Loucy (cell line): ENCODE measurements at regions not wholly inside any gene's neighbourhood (a gene's known extent, or its start where the extent isn't known, plus 50 kb on each side); places are given as distances from the start of the nearest gene placed in this dataset.

ENCODE experiments used
- H2AFZ ChIP-seq: fragments of 200-600 bp; sonication (generic); 2 replicates; pipeline ENCODE4 v1.6.0; 2016; ENCODE audit warnings: antibody characterized with exemption, mild to moderate bottlenecking, low read length, moderate library complexity
- H3F3A ChIP-seq: fragments of 200-600 bp; 2 replicates; pipeline ENCODE4 v1.6.0; 2016; ENCODE audit warnings: antibody characterized with exemption, low read depth, mild to moderate bottlenecking
- H3K27me3 ChIP-seq: fragments of 200-600 bp; sonication (generic); 2 replicates; pipeline ENCODE4 v1.6.1; 2014; ENCODE audit warnings: low read length, mild to moderate bottlenecking; ENCODE audit not compliant: insufficient read depth, poor library complexity, severe bottlenecking
- H3K36me3 ChIP-seq: fragments of 200-600 bp; sonication (generic); 2 replicates; pipeline ENCODE4 v1.6.1; 2016; ENCODE audit warnings: low read length; ENCODE audit not compliant: insufficient read depth
- H3K4me1 ChIP-seq: fragments of 200-600 bp; sonication (generic); 2 replicates; pipeline ENCODE4 v1.5.1; 2014; ENCODE audit warnings: low read length, mild to moderate bottlenecking; ENCODE audit not compliant: insufficient read depth, poor library complexity, severe bottlenecking
- H3K4me2 ChIP-seq: fragments of 200-600 bp; sonication (generic); 2 replicates; pipeline ENCODE4 v1.6.0; 2014; ENCODE audit warnings: antibody characterized with exemption, low read length, low read depth, mild to moderate bottlenecking; ENCODE audit not compliant: poor library complexity, severe bottlenecking
- H3K4me3 ChIP-seq: fragments of 200-600 bp; sonication (generic); 2 replicates; pipeline ENCODE4 v1.5.1; 2014; ENCODE audit warnings: low read length, mild to moderate bottlenecking, mixed read lengths; ENCODE audit not compliant: poor library complexity, severe bottlenecking
- H3K79me2 ChIP-seq: fragments of 200-600 bp; sonication (generic); 2 replicates; pipeline ENCODE4 v1.6.1; 2014; ENCODE audit warnings: low read length; ENCODE audit not compliant: insufficient read depth
- H3K9ac ChIP-seq: fragments of 200-600 bp; sonication (generic); 2 replicates; pipeline ENCODE4 v1.6.0; 2014; ENCODE audit warnings: mild to moderate bottlenecking, low read depth, low read length, moderate library complexity; ENCODE audit not compliant: poor library complexity, severe bottlenecking
- H3K9me2 ChIP-seq: fragments of 200-600 bp; sonication (generic); replicated peaks from 2 replicates; pipeline ENCODE4 v1.6.1; 2016; ENCODE audit warnings: low read depth, low read length, mixed read lengths
- H3K9me3 ChIP-seq: fragments of 200-600 bp; sonication (generic); 2 replicates; pipeline ENCODE4 v1.6.1; 2014; ENCODE audit warnings: mild to moderate bottlenecking, antibody characterized with exemption, low read length, low read depth; ENCODE audit not compliant: insufficient read depth
- H4K20me1 ChIP-seq: fragments of 200-600 bp; sonication (generic); 2 replicates; pipeline ENCODE4 v1.6.0; 2014; ENCODE audit warnings: antibody characterized with exemption, low read length, mild to moderate bottlenecking; ENCODE audit not compliant: insufficient read depth, poor library complexity, severe bottlenecking
- EZH2phosphoT487 ChIP-seq: fragments of 200-600 bp; IDR thresholded peaks from 2 replicates; pipeline ENCODE4 v1.6.1; 2018; ENCODE audit warnings: antibody characterized with exemption, mild to moderate bottlenecking, moderate library complexity, borderline replicate concordance
- TF ChIP-seq, protein P1 (sequence below): fragments of 200-600 bp; sonication (generic); conservative IDR thresholded peaks from 2 replicates; pipeline ENCODE4 v1.5.1; 2014; ENCODE audit warnings: mild to moderate bottlenecking, antibody characterized with exemption, low read length

- Histone ChIP-seq H3K9me3 (peaks cover 7% of the 10 kb centered on the region; the same call in 1 of the 2 replicates), H3K79me2 (no peaks in the 10 kb centered on the region), H3K4me2 (no peak overlapping the region), H2AFZ (no peak overlapping the region), H4K20me1 (no peaks in the 10 kb centered on the region), H3K27me3 (no peaks in the 10 kb centered on the region), H3F3A (no peaks in the 10 kb centered on the region), H3K9ac (no peak overlapping the region), H3K36me3 (no peaks in the 10 kb centered on the region), H3K9me2 (no peaks in the 10 kb centered on the region), H3K4me1 (no peaks in the 10 kb centered on the region), H3K4me3 (no peak overlapping the region)
- TF ChIP-seq EZH2phosphoT487 = no peak
- TF ChIP-seq, protein P1, sequence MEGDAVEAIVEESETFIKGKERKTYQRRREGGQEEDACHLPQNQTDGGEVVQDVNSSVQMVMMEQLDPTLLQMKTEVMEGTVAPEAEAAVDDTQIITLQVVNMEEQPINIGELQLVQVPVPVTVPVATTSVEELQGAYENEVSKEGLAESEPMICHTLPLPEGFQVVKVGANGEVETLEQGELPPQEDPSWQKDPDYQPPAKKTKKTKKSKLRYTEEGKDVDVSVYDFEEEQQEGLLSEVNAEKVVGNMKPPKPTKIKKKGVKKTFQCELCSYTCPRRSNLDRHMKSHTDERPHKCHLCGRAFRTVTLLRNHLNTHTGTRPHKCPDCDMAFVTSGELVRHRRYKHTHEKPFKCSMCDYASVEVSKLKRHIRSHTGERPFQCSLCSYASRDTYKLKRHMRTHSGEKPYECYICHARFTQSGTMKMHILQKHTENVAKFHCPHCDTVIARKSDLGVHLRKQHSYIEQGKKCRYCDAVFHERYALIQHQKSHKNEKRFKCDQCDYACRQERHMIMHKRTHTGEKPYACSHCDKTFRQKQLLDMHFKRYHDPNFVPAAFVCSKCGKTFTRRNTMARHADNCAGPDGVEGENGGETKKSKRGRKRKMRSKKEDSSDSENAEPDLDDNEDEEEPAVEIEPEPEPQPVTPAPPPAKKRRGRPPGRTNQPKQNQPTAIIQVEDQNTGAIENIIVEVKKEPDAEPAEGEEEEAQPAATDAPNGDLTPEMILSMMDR = no peak
Observed at GRCh38 chr4:188455062-188455752, 316.0 kb downstream of the TRIML1 start.

GRCh38 chr4:188459381-188459780 is 320.1 kb downstream of the TRIML1 start:
- H3K4me2 ChIP-seq = no peak overlapping the region
- H3K27me3 ChIP-seq = no peaks in the 10 kb centered on the region
- no peak overlapping the region for H3K9ac ChIP-seq
- no peaks in the 10 kb centered on the region for H3F3A ChIP-seq
- no peaks in the 10 kb centered on the region for H4K20me1 ChIP-seq
- H3K36me3 ChIP-seq = no peaks in the 10 kb centered on the region
- H3K4me3 ChIP-seq = no peak overlapping the region
- peaks cover 7% of the 10 kb centered on the region; the same call in 1 of the 2 replicates for H3K9me3 ChIP-seq
- H3K79me2 ChIP-seq = no peaks in the 10 kb centered on the region
- no peak overlapping the region for H2AFZ ChIP-seq
- no peaks in the 10 kb centered on the region for H3K9me2 ChIP-seq
- TF ChIP-seq, protein P1 = no peak
- TF ChIP-seq EZH2phosphoT487 = no peak
- H3K4me1 ChIP-seq = no peaks in the 10 kb centered on the region

GRCh38 chr4:188463909-188464308 is 324.7 kb downstream of the TRIML1 start:
- Histone ChIP-seq H3K36me3 (no peaks in the 10 kb centered on the region), H3K9ac (no peak overlapping the region), H3K4me1 (no peaks in the 10 kb centered on the region), H3K4me3 (no peak overlapping the region), H3K27me3 (no peaks in the 10 kb centered on the region), H3K9me3 (no peaks in the 10 kb centered on the region; the same call in 1 of the 2 replicates), H4K20me1 (no peaks in the 10 kb centered on the region), H3K79me2 (no peaks in the 10 kb centered on the region), H3F3A (no peaks in the 10 kb centered on the region), H3K9me2 (no peaks in the 10 kb centered on the region), H2AFZ (no peak overlapping the region), H3K4me2 (no peak overlapping the region)
- TF ChIP-seq, protein P1 = no peak
- no peak for TF ChIP-seq EZH2phosphoT487
